ENCODE measurements at regions not wholly inside any gene's neighbourhood (a gene's known extent, or its start where the extent isn't known, plus 50 kb on each side); places are given as distances from the start of the nearest gene placed in this dataset.

DNA sequence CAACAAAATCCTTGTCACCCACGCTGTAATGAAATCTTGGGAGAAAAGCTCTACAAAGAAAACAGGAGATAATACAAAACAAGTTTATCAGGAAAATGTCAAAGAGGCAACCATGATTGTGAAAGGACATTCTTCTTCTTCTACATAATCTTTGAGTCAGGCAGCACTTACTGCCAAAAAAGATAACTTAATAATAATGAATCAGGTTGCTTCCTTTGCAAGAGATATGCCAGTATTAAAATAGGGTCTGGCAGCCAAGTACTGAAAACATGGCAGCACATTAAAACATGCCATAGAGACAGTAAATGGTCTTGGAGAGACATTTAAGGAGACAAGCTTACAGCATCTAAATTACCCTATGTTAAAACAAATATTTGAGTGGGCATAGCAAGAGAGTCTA is 1573.4 kb downstream of the EFNA5 start:
- TF ChIP-seq, protein P1, sequence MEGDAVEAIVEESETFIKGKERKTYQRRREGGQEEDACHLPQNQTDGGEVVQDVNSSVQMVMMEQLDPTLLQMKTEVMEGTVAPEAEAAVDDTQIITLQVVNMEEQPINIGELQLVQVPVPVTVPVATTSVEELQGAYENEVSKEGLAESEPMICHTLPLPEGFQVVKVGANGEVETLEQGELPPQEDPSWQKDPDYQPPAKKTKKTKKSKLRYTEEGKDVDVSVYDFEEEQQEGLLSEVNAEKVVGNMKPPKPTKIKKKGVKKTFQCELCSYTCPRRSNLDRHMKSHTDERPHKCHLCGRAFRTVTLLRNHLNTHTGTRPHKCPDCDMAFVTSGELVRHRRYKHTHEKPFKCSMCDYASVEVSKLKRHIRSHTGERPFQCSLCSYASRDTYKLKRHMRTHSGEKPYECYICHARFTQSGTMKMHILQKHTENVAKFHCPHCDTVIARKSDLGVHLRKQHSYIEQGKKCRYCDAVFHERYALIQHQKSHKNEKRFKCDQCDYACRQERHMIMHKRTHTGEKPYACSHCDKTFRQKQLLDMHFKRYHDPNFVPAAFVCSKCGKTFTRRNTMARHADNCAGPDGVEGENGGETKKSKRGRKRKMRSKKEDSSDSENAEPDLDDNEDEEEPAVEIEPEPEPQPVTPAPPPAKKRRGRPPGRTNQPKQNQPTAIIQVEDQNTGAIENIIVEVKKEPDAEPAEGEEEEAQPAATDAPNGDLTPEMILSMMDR (IDR thresholded peaks at IDR 0.05; ENCODE audit: low read length): no peak
- no peak for TF ChIP-seq EZH2 (IDR thresholded peaks at IDR 0.05; ENCODE audit: borderline replicate concordance, low read length)
